PFSK-1 (cell line): ENCODE measurements at regions not wholly inside any gene's neighbourhood (a gene's known extent, or its start where the extent isn't known, plus 50 kb on each side); places are given as distances from the start of the nearest gene placed in this dataset.

Experiments used
- POLR2AphosphoS5 ChIP-seq: IDR thresholded peaks from 2 replicates; pipeline ENCODE4 v1.6.1; 2012; ENCODE audit warnings: low read depth, mild to moderate bottlenecking, control low read depth, low read length, moderate library complexity
- TAF1 ChIP-seq: IDR thresholded peaks from 2 replicates; pipeline ENCODE4 v1.6.1; 2012; ENCODE audit warnings: low read length, control low read depth, borderline replicate concordance; ENCODE audit not compliant: insufficient read depth

DNA sequence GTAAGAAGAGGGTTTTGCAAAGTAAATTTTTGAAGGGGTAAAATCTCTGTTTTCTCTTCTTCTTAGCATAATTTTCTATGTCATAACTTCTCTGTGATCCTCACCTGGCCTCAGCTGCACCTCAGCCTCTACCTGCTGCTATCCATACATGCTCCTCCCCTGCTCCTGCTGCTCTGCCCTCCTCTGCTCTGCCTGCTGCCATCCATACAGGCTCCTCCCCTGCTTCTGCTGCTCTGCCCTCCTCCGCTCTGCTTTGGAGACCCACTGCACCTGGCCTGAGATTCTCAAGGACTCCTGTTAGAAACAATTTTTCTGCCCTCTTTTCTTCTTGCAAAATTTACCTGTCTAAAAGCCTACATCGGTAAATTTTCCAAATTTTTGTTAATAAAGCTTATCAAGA, 388.6 kb upstream of the PITX2 start:
- TF ChIP-seq TAF1 (no peak), POLR2AphosphoS5 (no peak)
